ENCODE measurements at regions not wholly inside any gene's neighbourhood (a gene's known extent, or its start where the extent isn't known, plus 50 kb on each side); places are given as distances from the start of the nearest gene placed in this dataset.

GRCh38 chr7:47102331-47102841, 479.5 kb downstream of the TNS3 start:
- DNase-seq (no peak), FAIRE-seq (no peak)
- Histone ChIP-seq H3K27me3 (ENCODE audit: control insufficient read depth, insufficient read depth, low read length) (no peaks in the 10 kb centered on the region), H3K9me3 (ENCODE audit: control insufficient read depth in 2 of 3, insufficient read depth in 1 of 3, low read length in 3 of 3) (no peaks in the 10 kb centered on the region), H3K4me1 (ENCODE audit: control insufficient read depth in 2 of 3, insufficient read depth in 2 of 3, low read depth in 1 of 3, low read length in 3 of 3) (no peaks in the 10 kb centered on the region), H3K4me3 (ENCODE audit: low read length in 3 of 3) (no peak overlapping the region), H3K27ac (ENCODE audit: low read depth in 2 of 2, low read length in 2 of 2) (no peak overlapping the region), H3K9ac (ENCODE audit: low read length in 3 of 3) (no peak overlapping the region), H3K36me3 (ENCODE audit: control insufficient read depth in 2 of 3, insufficient read depth in 3 of 3, low read length in 3 of 3) (no peaks in the 10 kb centered on the region)
- no peak for TF ChIP-seq CTCF (IDR thresholded peaks at IDR 0.05; ENCODE audit: borderline replicate concordance, extremely low read depth, insufficient read depth)
- intact Hi-C loops (cut with DNase I), result no loop called here

GRCh38 chr7:47100817-47101435, 481.0 kb downstream of the TNS3 start:
- Histone ChIP-seq H3K4me1 (ENCODE audit: control insufficient read depth in 2 of 3, insufficient read depth in 2 of 3, low read depth in 1 of 3, low read length in 3 of 3) (no peaks in the 10 kb centered on the region), H3K27ac (ENCODE audit: low read depth in 2 of 2, low read length in 2 of 2) (no peak overlapping the region), H3K9me3 (ENCODE audit: control insufficient read depth in 2 of 3, insufficient read depth in 1 of 3, low read length in 3 of 3) (no peaks in the 10 kb centered on the region), H3K9ac (ENCODE audit: low read length in 3 of 3) (no peak overlapping the region), H3K36me3 (ENCODE audit: control insufficient read depth in 2 of 3, insufficient read depth in 3 of 3, low read length in 3 of 3) (no peaks in the 10 kb centered on the region), H3K4me3 (ENCODE audit: low read length in 3 of 3) (no peak overlapping the region), H3K27me3 (ENCODE audit: control insufficient read depth, insufficient read depth, low read length) (no peaks in the 10 kb centered on the region)
- intact Hi-C loops (cut with DNase I), result no loop called here
- DNase-seq (peak in 1 of 5 donors; percentile 20), FAIRE-seq (no peak)
- TF ChIP-seq CTCF (IDR thresholded peaks at IDR 0.05; ENCODE audit: borderline replicate concordance, extremely low read depth, insufficient read depth), result peak; percentile 48

GRCh38 chr7:47100148-47100816, 481.6 kb downstream of the TNS3 start:
- DNase-seq (no peak), FAIRE-seq (no peak)
- Histone ChIP-seq H3K27me3 (ENCODE audit: control insufficient read depth, insufficient read depth, low read length) (no peaks in the 10 kb centered on the region), H3K9me3 (ENCODE audit: control insufficient read depth in 2 of 3, insufficient read depth in 1 of 3, low read length in 3 of 3) (no peaks in the 10 kb centered on the region), H3K36me3 (ENCODE audit: control insufficient read depth in 2 of 3, insufficient read depth in 3 of 3, low read length in 3 of 3) (no peaks in the 10 kb centered on the region), H3K9ac (ENCODE audit: low read length in 3 of 3) (no peak overlapping the region), H3K27ac (ENCODE audit: low read depth in 2 of 2, low read length in 2 of 2) (no peak overlapping the region), H3K4me1 (ENCODE audit: control insufficient read depth in 2 of 3, insufficient read depth in 2 of 3, low read depth in 1 of 3, low read length in 3 of 3) (no peaks in the 10 kb centered on the region), H3K4me3 (ENCODE audit: low read length in 3 of 3) (no peak overlapping the region)
- intact Hi-C loops (cut with DNase I), result no loop called here
- TF ChIP-seq CTCF (IDR thresholded peaks at IDR 0.05; ENCODE audit: borderline replicate concordance, extremely low read depth, insufficient read depth), result no peak
